ENCODE measurements at regions not wholly inside any gene's neighbourhood (a gene's known extent, or its start where the extent isn't known, plus 50 kb on each side); places are given as distances from the start of the nearest gene placed in this dataset.
A peak's percentile ranks its signal among the peaks of the same experiment; 100 is the strongest.

GRCh38 chr7:85705076-85705475 is 518.2 kb upstream of the SEMA3D start:
- ATAC-seq (ENCODE audit: low FRiP score in 2 of 2) (no peak), DNase-seq (no peak)
- Histone ChIP-seq H3K4me3 (no peak overlapping the region), H3K9me3 (no peaks in the 10 kb centered on the region), H3K27me3 (no peaks in the 10 kb centered on the region), H3K36me3 (no peaks in the 10 kb centered on the region), H3K27ac (no peak overlapping the region), H3K4me1 (no peaks in the 10 kb centered on the region)
- no peak for TF ChIP-seq EP300 (IDR thresholded peaks at IDR 0.05)
- TF ChIP-seq POLR2AphosphoS5 (IDR thresholded peaks at IDR 0.05) = no peak
- TF ChIP-seq CTCF (IDR thresholded peaks at IDR 0.05) = no peak
- TF ChIP-seq POLR2A (IDR thresholded peaks at IDR 0.05) = no peak
- WGBS, 2 donors = 84 to 93% methylated on average over 2 of the region's 2 CpGs

GRCh38 chr7:85703251-85704010 is 516.6 kb upstream of the SEMA3D start:
- ATAC-seq (ENCODE audit: low FRiP score in 2 of 2) = no peak
- Histone ChIP-seq H3K9me3 (no peaks in the 10 kb centered on the region), H3K4me3 (no peak overlapping the region), H3K4me1 (no peaks in the 10 kb centered on the region), H3K27me3 (no peaks in the 10 kb centered on the region), H3K27ac (no peak overlapping the region), H3K36me3 (no peaks in the 10 kb centered on the region)
- WGBS, 2 donors = 74 to 76% methylated on average over 2 of the region's 2 CpGs
- TF ChIP-seq EP300 (IDR thresholded peaks at IDR 0.05) (no peak), POLR2A (IDR thresholded peaks at IDR 0.05) (no peak), CTCF (IDR thresholded peaks at IDR 0.05) (no peak), POLR2AphosphoS5 (IDR thresholded peaks at IDR 0.05) (no peak)
- DNase-seq = no peak

- no peak for ATAC-seq (ENCODE audit: low FRiP score in 2 of 2)
- Histone ChIP-seq H3K27ac (no peak overlapping the region), H3K27me3 (no peaks in the 10 kb centered on the region), H3K36me3 (no peaks in the 10 kb centered on the region), H3K9me3 (no peaks in the 10 kb centered on the region), H3K4me3 (no peak overlapping the region), H3K4me1 (no peaks in the 10 kb centered on the region)
- TF ChIP-seq POLR2A (IDR thresholded peaks at IDR 0.05) = no peak
- TF ChIP-seq CTCF (IDR thresholded peaks at IDR 0.05) = no peak
- no peak for TF ChIP-seq EP300 (IDR thresholded peaks at IDR 0.05)
- no peak for TF ChIP-seq POLR2AphosphoS5 (IDR thresholded peaks at IDR 0.05)
- no peak for DNase-seq
Observed at GRCh38 chr7:85702348-85702747, 515.5 kb upstream of the SEMA3D start.

GRCh38 chr7:85699482-85699881 is 512.6 kb upstream of the SEMA3D start:
- no peaks in the 10 kb centered on the region for H3K9me3 ChIP-seq
- DNase-seq (no peak), ATAC-seq (ENCODE audit: low FRiP score in 2 of 2) (no peak)
- no peak overlapping the region for H3K27ac ChIP-seq
- H3K27me3 ChIP-seq = no peaks in the 10 kb centered on the region
- no peaks in the 10 kb centered on the region for H3K4me1 ChIP-seq
- no peaks in the 10 kb centered on the region for H3K36me3 ChIP-seq
- TF ChIP-seq CTCF (IDR thresholded peaks at IDR 0.05) (no peak), POLR2A (IDR thresholded peaks at IDR 0.05) (no peak), EP300 (IDR thresholded peaks at IDR 0.05) (no peak), POLR2AphosphoS5 (IDR thresholded peaks at IDR 0.05) (no peak)
- H3K4me3 ChIP-seq = no peak overlapping the region
- WGBS, 2 donors = 73 to 81% methylated on average over 2 of the region's 2 CpGs

GRCh38 chr7:85695533-85695932 is 508.7 kb upstream of the SEMA3D start:
- DNase-seq = no peak
- Histone ChIP-seq H3K4me1 (no peaks in the 10 kb centered on the region), H3K27ac (no peak overlapping the region), H3K27me3 (no peaks in the 10 kb centered on the region), H3K9me3 (no peaks in the 10 kb centered on the region), H3K4me3 (no peak overlapping the region), H3K36me3 (no peaks in the 10 kb centered on the region)
- no peak for TF ChIP-seq POLR2A (IDR thresholded peaks at IDR 0.05)
- no peak for TF ChIP-seq POLR2AphosphoS5 (IDR thresholded peaks at IDR 0.05)
- TF ChIP-seq EP300 (IDR thresholded peaks at IDR 0.05) = no peak
- no peak for TF ChIP-seq CTCF (IDR thresholded peaks at IDR 0.05)
- WGBS, 2 donors = 54 to 56% methylated on average over 1 of the region's 1 CpG
- ATAC-seq (ENCODE audit: low FRiP score in 2 of 2) = peak; percentile 23 to 74
